ENCODE measurements at regions not wholly inside any gene's neighbourhood (a gene's known extent, or its start where the extent isn't known, plus 50 kb on each side); places are given as distances from the start of the nearest gene placed in this dataset.

GRCh38 chr3:81439108-81439507 lies 322.3 kb downstream of the GBE1 start:
- DNase-seq (no peak), ATAC-seq (no peak)
- H3K4me1 ChIP-seq (ENCODE audit: control insufficient read depth, insufficient read depth, low read length) = peaks cover 2% of the 10 kb centered on the region
- no peaks in the 10 kb centered on the region for H3K27me3 ChIP-seq (ENCODE audit: control insufficient read depth, insufficient read depth)
- no peak overlapping the region for H3K4me3 ChIP-seq (ENCODE audit: low read length)
- intact Hi-C loops (cut with DNase I) = no loop called here
- WGBS = 67% methylated on average over 1 of the region's 1 CpG
- no peaks in the 10 kb centered on the region for H3K9me3 ChIP-seq (ENCODE audit: control insufficient read depth, low read length)
- no peak overlapping the region for H3K27ac ChIP-seq (ENCODE audit: low read length)

GRCh38 chr3:81437683-81438082 lies 323.8 kb downstream of the GBE1 start:
- ATAC-seq (no peak), DNase-seq (no peak)
- H3K4me3 ChIP-seq (ENCODE audit: low read length) = no peak overlapping the region
- 79% methylated on average over 3 of the region's 3 CpGs for WGBS
- H3K27me3 ChIP-seq (ENCODE audit: control insufficient read depth, insufficient read depth) = no peaks in the 10 kb centered on the region
- no peaks in the 10 kb centered on the region for H3K4me1 ChIP-seq (ENCODE audit: control insufficient read depth, insufficient read depth, low read length)
- H3K27ac ChIP-seq (ENCODE audit: low read length) = no peak overlapping the region
- intact Hi-C loops (cut with DNase I) = no loop called here
- no peaks in the 10 kb centered on the region for H3K9me3 ChIP-seq (ENCODE audit: control insufficient read depth, low read length)

- H3K27me3 ChIP-seq (ENCODE audit: control insufficient read depth, insufficient read depth) = no peaks in the 10 kb centered on the region
- no peaks in the 10 kb centered on the region for H3K9me3 ChIP-seq (ENCODE audit: control insufficient read depth, low read length)
- H3K4me1 ChIP-seq (ENCODE audit: control insufficient read depth, insufficient read depth, low read length) = no peaks in the 10 kb centered on the region
- ATAC-seq = no peak
- no peak for DNase-seq
- WGBS = 93% methylated on average over 3 of the region's 3 CpGs
- H3K27ac ChIP-seq (ENCODE audit: low read length) = no peak overlapping the region
- no peak overlapping the region for H3K4me3 ChIP-seq (ENCODE audit: low read length)
- intact Hi-C loops (cut with DNase I) = no loop called here
Observed at GRCh38 chr3:81436182-81436581, 325.3 kb downstream of the GBE1 start.

GRCh38 chr3:81435050-81435449 lies 326.4 kb downstream of the GBE1 start:
- intact Hi-C loops (cut with DNase I) = no loop called here
- no peaks in the 10 kb centered on the region for H3K27me3 ChIP-seq (ENCODE audit: control insufficient read depth, insufficient read depth)
- 81% methylated on average over 1 of the region's 1 CpG for WGBS
- no peak for ATAC-seq
- no peaks in the 10 kb centered on the region for H3K9me3 ChIP-seq (ENCODE audit: control insufficient read depth, low read length)
- no peaks in the 10 kb centered on the region for H3K4me1 ChIP-seq (ENCODE audit: control insufficient read depth, insufficient read depth, low read length)
- H3K27ac ChIP-seq (ENCODE audit: low read length) = no peak overlapping the region
- H3K4me3 ChIP-seq (ENCODE audit: low read length) = no peak overlapping the region
- DNase-seq = no peak

- no peaks in the 10 kb centered on the region for H3K4me1 ChIP-seq (ENCODE audit: control insufficient read depth, insufficient read depth, low read length)
- H3K4me3 ChIP-seq (ENCODE audit: low read length) = no peak overlapping the region
- DNase-seq (no peak), ATAC-seq (no peak)
- intact Hi-C loops (cut with DNase I) = no loop called here
- no peak overlapping the region for H3K27ac ChIP-seq (ENCODE audit: low read length)
- no peaks in the 10 kb centered on the region for H3K9me3 ChIP-seq (ENCODE audit: control insufficient read depth, low read length)
- H3K27me3 ChIP-seq (ENCODE audit: control insufficient read depth, insufficient read depth) = no peaks in the 10 kb centered on the region
- WGBS = 68% methylated on average over 3 of the region's 3 CpGs
Observed at GRCh38 chr3:81434161-81434560, 327.3 kb downstream of the GBE1 start.

- intact Hi-C loops (cut with DNase I) = no loop called here
- 79% methylated on average over 3 of the region's 3 CpGs for WGBS
- DNase-seq = no peak
- Histone ChIP-seq H3K27me3 (ENCODE audit: control insufficient read depth, insufficient read depth) (no peaks in the 10 kb centered on the region), H3K4me3 (ENCODE audit: low read length) (no peak overlapping the region), H3K27ac (ENCODE audit: low read length) (no peak overlapping the region), H3K4me1 (ENCODE audit: control insufficient read depth, insufficient read depth, low read length) (no peaks in the 10 kb centered on the region), H3K9me3 (ENCODE audit: control insufficient read depth, low read length) (no peaks in the 10 kb centered on the region)
- ATAC-seq = no peak
Observed at GRCh38 chr3:81433675-81434074, 327.8 kb downstream of the GBE1 start.

- Histone ChIP-seq H3K27ac (ENCODE audit: low read length) (no peak overlapping the region), H3K4me1 (ENCODE audit: control insufficient read depth, insufficient read depth, low read length) (no peaks in the 10 kb centered on the region), H3K4me3 (ENCODE audit: low read length) (no peak overlapping the region), H3K27me3 (ENCODE audit: control insufficient read depth, insufficient read depth) (no peaks in the 10 kb centered on the region), H3K9me3 (ENCODE audit: control insufficient read depth, low read length) (no peaks in the 10 kb centered on the region)
- WGBS = 92% methylated on average over 2 of the region's 2 CpGs
- intact Hi-C loops (cut with DNase I) = no loop called here
- ATAC-seq (no peak), DNase-seq (no peak)
Observed at GRCh38 chr3:81432456-81432855, 329.0 kb downstream of the GBE1 start.

- Histone ChIP-seq H3K4me1 (ENCODE audit: control insufficient read depth, insufficient read depth, low read length) (no peaks in the 10 kb centered on the region), H3K9me3 (ENCODE audit: control insufficient read depth, low read length) (no peaks in the 10 kb centered on the region), H3K4me3 (ENCODE audit: low read length) (no peak overlapping the region), H3K27ac (ENCODE audit: low read length) (no peak overlapping the region), H3K27me3 (ENCODE audit: control insufficient read depth, insufficient read depth) (no peaks in the 10 kb centered on the region)
- ATAC-seq (no peak), DNase-seq (no peak)
- 91% methylated on average over 6 of the region's 6 CpGs for WGBS
- intact Hi-C loops (cut with DNase I) = no loop called here
Observed at GRCh38 chr3:81426826-81427577, 334.4 kb downstream of the GBE1 start.

GRCh38 chr3:81425198-81425868 lies 336.1 kb downstream of the GBE1 start:
- 73% methylated on average over 5 of the region's 5 CpGs for WGBS
- no peaks in the 10 kb centered on the region for H3K27me3 ChIP-seq (ENCODE audit: control insufficient read depth, insufficient read depth)
- H3K4me1 ChIP-seq (ENCODE audit: control insufficient read depth, insufficient read depth, low read length) = no peaks in the 10 kb centered on the region
- H3K4me3 ChIP-seq (ENCODE audit: low read length) = no peak overlapping the region
- H3K27ac ChIP-seq (ENCODE audit: low read length) = no peak overlapping the region
- intact Hi-C loops (cut with DNase I) = no loop called here
- H3K9me3 ChIP-seq (ENCODE audit: control insufficient read depth, low read length) = no peaks in the 10 kb centered on the region
- DNase-seq (no peak), ATAC-seq (peak in 1 of 2 donors; percentile 77)

- Histone ChIP-seq H3K27me3 (ENCODE audit: control insufficient read depth, insufficient read depth) (no peaks in the 10 kb centered on the region), H3K9me3 (ENCODE audit: control insufficient read depth, low read length) (no peaks in the 10 kb centered on the region), H3K27ac (ENCODE audit: low read length) (no peak overlapping the region), H3K4me1 (ENCODE audit: control insufficient read depth, insufficient read depth, low read length) (no peaks in the 10 kb centered on the region), H3K4me3 (ENCODE audit: low read length) (no peak overlapping the region)
- DNase-seq (no peak), ATAC-seq (no peak)
- intact Hi-C loops (cut with DNase I) = no loop called here
Observed at GRCh38 chr3:81419228-81419627, 342.2 kb downstream of the GBE1 start.

- H3K4me1 ChIP-seq (ENCODE audit: control insufficient read depth, insufficient read depth, low read length) = no peaks in the 10 kb centered on the region
- H3K9me3 ChIP-seq (ENCODE audit: control insufficient read depth, low read length) = no peaks in the 10 kb centered on the region
- H3K4me3 ChIP-seq (ENCODE audit: low read length) = no peak overlapping the region
- 95% methylated on average over 2 of the region's 2 CpGs for WGBS
- H3K27ac ChIP-seq (ENCODE audit: low read length) = no peak overlapping the region
- ATAC-seq (no peak), DNase-seq (no peak)
- intact Hi-C loops (cut with DNase I) = no loop called here
- no peaks in the 10 kb centered on the region for H3K27me3 ChIP-seq (ENCODE audit: control insufficient read depth, insufficient read depth)
Observed at GRCh38 chr3:81416812-81417211, 344.6 kb downstream of the GBE1 start.

All from right cardiac atrium (tissue), 5 donors.